Progenitor cell of endocrine pancreas (in vitro differentiated cells): ENCODE measurements at regions not wholly inside any gene's neighbourhood (a gene's known extent, or its start where the extent isn't known, plus 50 kb on each side); places are given as distances from the start of the nearest gene placed in this dataset.

Experiments used
- DNase-seq: peaks from one replicate; pipeline ENCODE4 v3.0.0; 2021; ENCODE audit warnings: low spot score; ENCODE audit not compliant: unreplicated experiment
- H3K27ac Mint-ChIP-seq: 2 replicates; pipeline ENCODE4 v1.8.0; 2021; ENCODE audit warnings: mild to moderate bottlenecking, moderate library complexity, mixed read lengths
- H3K27me3 Mint-ChIP-seq: 2 replicates; pipeline ENCODE4 v1.8.0; 2021; ENCODE audit warnings: mixed read lengths
- H3K36me3 Mint-ChIP-seq: 2 replicates; pipeline ENCODE4 v1.8.0; 2022; ENCODE audit warnings: mixed read lengths; ENCODE audit not compliant: insufficient read depth
- H3K4me1 Mint-ChIP-seq: 2 replicates; pipeline ENCODE4 v1.8.0; 2021; ENCODE audit warnings: low read depth, mixed read lengths
- H3K4me3 Mint-ChIP-seq: 2 replicates; pipeline ENCODE4 v1.8.0; 2021; ENCODE audit warnings: low read depth, mild to moderate bottlenecking, moderate library complexity, mixed read lengths
- H3K9me3 Mint-ChIP-seq: 2 replicates; pipeline ENCODE4 v1.8.0; 2021; ENCODE audit warnings: low read depth, mixed read lengths
- TF ChIP-seq, protein P1 (sequence below): fragments of 200-600 bp; sonication (generic); IDR thresholded peaks from one replicate; pipeline ENCODE4 v1.5.0; 2021; ENCODE audit warnings: antibody characterized with exemption, mild to moderate bottlenecking; ENCODE audit not compliant: unreplicated experiment

GRCh38 chr3:36309092-36309491, 71.2 kb upstream of the STAC start:
- no peak overlapping the region for H3K27ac Mint-ChIP-seq
- no peaks in the 10 kb centered on the region for H3K27me3 Mint-ChIP-seq
- H3K4me3 Mint-ChIP-seq = no peak overlapping the region
- DNase-seq = no peak
- TF ChIP-seq, protein P1, sequence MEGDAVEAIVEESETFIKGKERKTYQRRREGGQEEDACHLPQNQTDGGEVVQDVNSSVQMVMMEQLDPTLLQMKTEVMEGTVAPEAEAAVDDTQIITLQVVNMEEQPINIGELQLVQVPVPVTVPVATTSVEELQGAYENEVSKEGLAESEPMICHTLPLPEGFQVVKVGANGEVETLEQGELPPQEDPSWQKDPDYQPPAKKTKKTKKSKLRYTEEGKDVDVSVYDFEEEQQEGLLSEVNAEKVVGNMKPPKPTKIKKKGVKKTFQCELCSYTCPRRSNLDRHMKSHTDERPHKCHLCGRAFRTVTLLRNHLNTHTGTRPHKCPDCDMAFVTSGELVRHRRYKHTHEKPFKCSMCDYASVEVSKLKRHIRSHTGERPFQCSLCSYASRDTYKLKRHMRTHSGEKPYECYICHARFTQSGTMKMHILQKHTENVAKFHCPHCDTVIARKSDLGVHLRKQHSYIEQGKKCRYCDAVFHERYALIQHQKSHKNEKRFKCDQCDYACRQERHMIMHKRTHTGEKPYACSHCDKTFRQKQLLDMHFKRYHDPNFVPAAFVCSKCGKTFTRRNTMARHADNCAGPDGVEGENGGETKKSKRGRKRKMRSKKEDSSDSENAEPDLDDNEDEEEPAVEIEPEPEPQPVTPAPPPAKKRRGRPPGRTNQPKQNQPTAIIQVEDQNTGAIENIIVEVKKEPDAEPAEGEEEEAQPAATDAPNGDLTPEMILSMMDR = no peak
- H3K9me3 Mint-ChIP-seq = no peaks in the 10 kb centered on the region
- H3K4me1 Mint-ChIP-seq = no peaks in the 10 kb centered on the region
- H3K36me3 Mint-ChIP-seq = no peaks in the 10 kb centered on the region

GRCh38 chr3:36312351-36312750, 68.0 kb upstream of the STAC start:
- no peaks in the 10 kb centered on the region for H3K27me3 Mint-ChIP-seq
- no peak for DNase-seq
- H3K27ac Mint-ChIP-seq = no peak overlapping the region
- H3K36me3 Mint-ChIP-seq = no peaks in the 10 kb centered on the region
- TF ChIP-seq, protein P1 = no peak
- peaks cover 6% of the 10 kb centered on the region for H3K9me3 Mint-ChIP-seq
- no peaks in the 10 kb centered on the region for H3K4me1 Mint-ChIP-seq
- H3K4me3 Mint-ChIP-seq = no peak overlapping the region

DNA sequence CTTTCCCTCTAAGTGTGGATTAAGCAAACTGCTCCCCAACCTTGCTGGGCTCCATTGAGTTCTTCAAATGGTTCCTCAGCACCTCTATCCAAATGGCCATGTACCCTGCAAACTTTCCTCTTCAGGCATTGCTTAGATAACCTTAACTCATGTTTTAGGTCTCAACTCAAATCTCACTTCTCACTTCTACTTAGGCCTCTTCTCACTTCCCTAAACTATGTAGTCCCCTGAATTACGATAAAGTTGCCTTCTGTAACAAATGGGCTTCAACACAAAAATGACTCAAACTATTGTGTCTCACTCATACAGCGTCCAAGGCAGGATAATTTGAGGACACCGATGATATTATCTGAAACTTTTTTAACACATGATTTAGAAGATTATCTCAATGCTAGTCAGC, 62.4 kb upstream of the STAC start:
- peaks cover 10% of the 10 kb centered on the region for H3K9me3 Mint-ChIP-seq
- TF ChIP-seq, protein P1 = no peak
- DNase-seq = no peak
- no peaks in the 10 kb centered on the region for H3K36me3 Mint-ChIP-seq
- H3K4me3 Mint-ChIP-seq = no peak overlapping the region
- peaks cover 8% of the 10 kb centered on the region for H3K4me1 Mint-ChIP-seq
- no peak overlapping the region for H3K27ac Mint-ChIP-seq
- no peaks in the 10 kb centered on the region for H3K27me3 Mint-ChIP-seq

GRCh38 chr3:36318621-36319200, 61.6 kb upstream of the STAC start:
- no peak overlapping the region for H3K4me3 Mint-ChIP-seq
- TF ChIP-seq, protein P1 = no peak
- no peak for DNase-seq
- H3K27me3 Mint-ChIP-seq = no peaks in the 10 kb centered on the region
- H3K9me3 Mint-ChIP-seq = peaks cover 14% of the 10 kb centered on the region
- H3K27ac Mint-ChIP-seq = no peak overlapping the region
- H3K36me3 Mint-ChIP-seq = no peaks in the 10 kb centered on the region
- peaks cover 8% of the 10 kb centered on the region for H3K4me1 Mint-ChIP-seq

- Mint-ChIP-seq H3K36me3 (no peaks in the 10 kb centered on the region), H3K4me3 (no peak overlapping the region), H3K4me1 (peaks cover 8% of the 10 kb centered on the region), H3K27me3 (no peaks in the 10 kb centered on the region), H3K9me3 (peaks cover 17% of the 10 kb centered on the region), H3K27ac (no peak overlapping the region)
- TF ChIP-seq, protein P1 = no peak
- no peak for DNase-seq
Measured at GRCh38 chr3:36319680-36320079, 60.6 kb upstream of the STAC start.
